CD4-positive, alpha-beta memory T cell (primary cell): ENCODE measurements at regions not wholly inside any gene's neighbourhood (a gene's known extent, or its start where the extent isn't known, plus 50 kb on each side); places are given as distances from the start of the nearest gene placed in this dataset.

Experiments used
- CTCF ChIA-PET: fragments of 350-600 bp; sonication (Branson Sonifier 250); formaldehyde crosslinking; loops from one replicate; lab custom pipeline; 2021; ENCODE audit warnings: inconsistent platforms; ENCODE audit not compliant: partially characterized antibody; lab: Charles Lee
- POLR2A ChIA-PET: fragments of 350-600 bp; sonication (Branson Sonifier 250); formaldehyde crosslinking; loops from one replicate; lab custom pipeline; 2021; ENCODE audit not compliant: partially characterized antibody; lab: Charles Lee
- DNase-seq, 5 donors: peaks; one replicate each; pipeline versions ENCODE4 v3.0.0 to v3.0.0-alpha.2; 2020 to 2022; ENCODE audit warnings: mixed read lengths in 1 of 5
- H3K27ac ChIP-seq: one replicate; pipeline ENCODE4 v1.7.0; 2013; ENCODE audit warnings: low read depth, low read length
- H3K27me3 ChIP-seq: 2 replicates; pipeline ENCODE4 v1.7.0; 2013; ENCODE audit warnings: mild to moderate bottlenecking, low read length, moderate library complexity; ENCODE audit not compliant: insufficient read depth
- H3K36me3 ChIP-seq: 2 replicates; pipeline ENCODE4 v1.7.0; 2013; ENCODE audit warnings: mild to moderate bottlenecking, low read length, moderate library complexity; ENCODE audit not compliant: insufficient read depth
- H3K4me1 ChIP-seq: 2 replicates; pipeline ENCODE4 v1.7.0; 2013; ENCODE audit warnings: mild to moderate bottlenecking, low read length, moderate library complexity; ENCODE audit not compliant: insufficient read depth
- H3K4me3 ChIP-seq, 2 donors: one replicate each; pipeline ENCODE4 v1.7.0; 2013; ENCODE audit warnings: low read length in 2 of 2, mild to moderate bottlenecking in 1 of 2
- H3K9me3 ChIP-seq, 2 donors: one replicate each; pipeline ENCODE4 v1.7.0; 2013; ENCODE audit warnings: low read length in 2 of 2, control low read depth in 1 of 2; ENCODE audit not compliant: control insufficient read depth in 1 of 2
- H3K27ac Mint-ChIP-seq, 7 donors: one replicate each; pipeline ENCODE4 v1.8.0; 2020 to 2021; ENCODE audit warnings: mixed read lengths in 7 of 7, mild to moderate bottlenecking in 6 of 7, inconsistent platforms in 3 of 7, moderate library complexity in 3 of 7
- H3K27me3 Mint-ChIP-seq, 2 donors: one replicate each; pipeline ENCODE4 v1.8.0; 2020 to 2021; ENCODE audit warnings: mixed read lengths in 2 of 2
- H3K36me3 Mint-ChIP-seq, 2 donors: one replicate each; pipeline ENCODE4 v1.8.0; 2020 to 2021; ENCODE audit warnings: mixed read lengths in 2 of 2, inconsistent platforms in 1 of 2, mild to moderate bottlenecking in 1 of 2
- H3K4me1 Mint-ChIP-seq, 4 donors: one replicate each; pipeline ENCODE4 v1.8.0; 2020 to 2021; ENCODE audit warnings: mixed read lengths in 4 of 4, mild to moderate bottlenecking in 1 of 4
- H3K4me3 Mint-ChIP-seq, 8 donors: one replicate each; pipeline ENCODE4 v1.8.0; 2020 to 2021; ENCODE audit warnings: mixed read lengths in 8 of 8, mild to moderate bottlenecking in 7 of 8, moderate library complexity in 6 of 8, inconsistent platforms in 3 of 8
- H3K9me3 Mint-ChIP-seq, 8 donors: one replicate each; pipeline ENCODE4 v1.8.0; 2020 to 2021; ENCODE audit warnings: mixed read lengths in 8 of 8, mild to moderate bottlenecking in 5 of 8, inconsistent platforms in 3 of 8, moderate library complexity in 1 of 8
- intact Hi-C: fragments of 100-400 bp; cut with micrococcal nuclease; formaldehyde crosslinking; loops from one replicate; pipeline ENCODE4 v1.15.1; 2023

DNA sequence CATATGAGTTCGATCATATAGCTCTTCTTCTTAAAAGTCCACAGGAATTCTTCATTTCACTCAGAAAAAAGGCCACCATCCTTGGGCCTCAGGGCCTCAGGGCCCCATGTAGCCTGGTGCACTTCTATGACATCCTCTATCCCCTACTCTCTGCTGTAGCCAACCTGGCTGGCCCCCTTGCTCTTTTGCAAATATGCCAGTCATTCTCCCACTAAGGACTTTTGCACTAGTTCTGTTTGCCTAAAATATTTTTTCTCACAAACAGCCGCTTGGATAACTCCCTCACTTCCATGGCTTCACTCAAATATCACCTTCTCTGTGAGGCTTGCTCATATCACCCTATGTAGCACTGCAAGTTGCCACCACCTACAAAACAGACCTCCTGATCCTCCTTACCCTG lies 604.7 kb upstream of the JAG1 start:
- Histone ChIP-seq H3K9me3 (no peaks in the 10 kb centered on the region), H3K4me3 (no peak overlapping the region), H3K36me3 (no peaks in the 10 kb centered on the region), H3K4me1 (no peaks in the 10 kb centered on the region), H3K27ac (no peak overlapping the region), H3K27me3 (no peaks in the 10 kb centered on the region)
- H3K4me3 Mint-ChIP-seq, result no peak overlapping the region
- no peak for DNase-seq
- H3K27me3 Mint-ChIP-seq, result no peaks in the 10 kb centered on the region
- H3K4me1 Mint-ChIP-seq, result no peaks in the 10 kb centered on the region
- intact Hi-C loops, result no loop called here
- CTCF ChIA-PET, result interaction anchor here (1.1 kb wide), 1 partner anchor 36 kb away, joined by 3 read pairs; no protein-coding TSS in a partner anchor
- H3K36me3 Mint-ChIP-seq, result no peaks in the 10 kb centered on the region
- peaks cover 0 to 9% (median 3%) of the 10 kb centered on the region in 8 donors for H3K9me3 Mint-ChIP-seq
- POLR2A ChIA-PET, result no interaction called here
- no peak overlapping the region for H3K27ac Mint-ChIP-seq

DNA sequence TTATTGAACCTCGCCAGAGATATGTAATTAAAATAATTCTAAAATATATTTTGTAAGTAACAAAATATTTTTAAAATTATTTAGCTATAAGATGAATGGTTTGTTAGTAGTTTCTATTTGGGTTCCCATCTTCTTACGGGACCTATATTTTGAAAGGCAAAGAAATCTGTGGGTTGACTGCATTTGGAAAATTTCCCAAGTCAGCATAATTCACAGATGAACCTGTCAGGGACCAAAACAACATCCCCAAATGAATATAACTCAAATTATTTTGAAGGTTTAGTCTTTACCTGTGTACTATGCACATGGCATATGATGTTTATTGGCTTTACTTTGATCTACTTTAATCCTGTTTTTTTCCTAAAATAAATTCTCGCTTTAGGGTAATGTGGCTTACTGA lies 607.4 kb upstream of the JAG1 start:
- intact Hi-C loops, result no loop called here
- Histone ChIP-seq H3K4me3 (no peak overlapping the region), H3K36me3 (no peaks in the 10 kb centered on the region), H3K4me1 (no peaks in the 10 kb centered on the region), H3K27ac (no peak overlapping the region), H3K27me3 (no peaks in the 10 kb centered on the region), H3K9me3 (no peaks in the 10 kb centered on the region)
- H3K4me3 Mint-ChIP-seq, result no peak overlapping the region
- H3K27me3 Mint-ChIP-seq, result no peaks in the 10 kb centered on the region
- H3K27ac Mint-ChIP-seq, result no peak overlapping the region
- no peaks in the 10 kb centered on the region for H3K36me3 Mint-ChIP-seq
- no peak for DNase-seq
- no peaks in the 10 kb centered on the region for H3K4me1 Mint-ChIP-seq
- ChIA-PET CTCF (no interaction called here), POLR2A (no interaction called here)
- H3K9me3 Mint-ChIP-seq, result peaks cover 0 to 7% (median 4%) of the 10 kb centered on the region in 8 donors

DNA sequence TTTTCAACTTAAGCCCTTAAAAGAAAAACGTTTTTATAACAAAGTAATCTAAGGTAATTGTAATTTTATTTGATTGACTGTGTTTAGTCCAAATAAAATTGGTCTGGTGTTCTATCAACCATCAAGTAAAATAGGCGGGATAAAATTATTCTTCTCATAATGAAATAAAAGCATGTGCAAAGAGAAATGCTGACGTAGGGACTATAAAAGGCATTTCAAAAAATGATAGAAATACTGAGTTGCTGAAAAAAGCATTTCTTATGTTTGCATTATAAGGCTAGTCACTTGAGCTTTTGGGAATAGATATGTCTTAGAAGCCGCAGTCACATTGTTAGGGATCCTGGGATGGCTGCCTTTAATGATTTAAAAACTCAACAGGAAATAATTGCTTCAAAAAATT lies 608.0 kb upstream of the JAG1 start:
- no peaks in the 10 kb centered on the region for H3K27me3 ChIP-seq
- no peaks in the 10 kb centered on the region for H3K4me1 Mint-ChIP-seq
- POLR2A ChIA-PET, result no interaction called here

DNA sequence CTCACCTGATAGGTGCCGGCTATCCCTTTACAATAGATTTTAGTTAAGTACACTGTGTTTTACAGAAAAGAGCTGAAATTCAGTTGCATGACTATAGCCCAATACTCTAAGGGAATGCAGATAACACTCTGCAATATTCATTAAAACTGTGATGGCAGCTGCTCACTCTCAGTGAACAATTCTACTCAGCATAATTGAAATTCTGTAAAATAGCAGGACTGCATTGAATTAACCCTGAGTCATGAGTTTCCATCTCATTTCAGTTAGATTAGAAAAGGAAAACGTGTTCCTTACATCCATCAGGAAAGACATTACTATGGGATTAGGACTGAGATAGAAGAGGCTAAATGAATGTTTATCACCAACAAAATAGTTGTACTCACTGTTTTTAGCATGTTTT lies 613.3 kb upstream of the JAG1 start:
- H3K27me3 Mint-ChIP-seq, result no peaks in the 10 kb centered on the region
- CTCF ChIA-PET, result no interaction called here

More for the DNA sequence above, 608.0 kb upstream of the JAG1 start:
- H3K9me3 ChIP-seq, result no peaks in the 10 kb centered on the region
- H3K4me3 ChIP-seq, result no peak overlapping the region
- Mint-ChIP-seq H3K4me3 (no peak overlapping the region), H3K27me3 (no peaks in the 10 kb centered on the region), H3K27ac (no peak overlapping the region), H3K36me3 (no peaks in the 10 kb centered on the region), H3K9me3 (peaks cover 0 to 7% (median 4%) of the 10 kb centered on the region in 8 donors)
- no peak overlapping the region for H3K27ac ChIP-seq
- intact Hi-C loops, result no loop called here
- no peaks in the 10 kb centered on the region for H3K4me1 ChIP-seq
- H3K36me3 ChIP-seq, result no peaks in the 10 kb centered on the region
- DNase-seq, result no peak
- CTCF ChIA-PET, result no interaction called here

DNA sequence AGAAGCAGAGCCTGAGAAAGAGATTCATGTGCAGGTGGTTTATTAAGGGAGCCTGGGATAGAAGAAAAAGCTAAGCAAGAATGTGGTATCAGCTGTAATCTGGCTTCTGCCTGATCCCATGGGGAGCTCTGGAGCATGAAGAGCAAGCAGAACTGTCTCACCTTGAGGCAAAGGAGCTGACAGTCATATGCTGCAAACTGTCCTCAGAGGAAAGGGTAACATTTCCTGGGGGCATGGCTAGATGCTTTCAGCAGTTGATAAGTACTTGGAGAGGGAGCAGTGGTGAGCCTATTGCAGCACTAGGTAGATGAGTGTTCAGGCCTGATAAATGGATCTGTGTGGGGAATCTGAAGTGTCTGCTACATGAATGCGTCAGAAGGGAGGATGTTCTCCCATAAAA lies 621.5 kb upstream of the BTBD3 start:
- H3K4me1 ChIP-seq, result no peaks in the 10 kb centered on the region
- no peaks in the 10 kb centered on the region for H3K9me3 ChIP-seq
- CTCF ChIA-PET, result no interaction called here
- Mint-ChIP-seq H3K9me3 (peaks cover 0 to 8% (median 5%) of the 10 kb centered on the region in 8 donors), H3K4me1 (no peaks in the 10 kb centered on the region), H3K36me3 (no peaks in the 10 kb centered on the region), H3K4me3 (no peak overlapping the region), H3K27ac (no peak overlapping the region), H3K27me3 (no peaks in the 10 kb centered on the region)
- intact Hi-C loops, result no loop called here
- H3K27ac ChIP-seq, result no peak overlapping the region
- no peak for DNase-seq
- no peak overlapping the region for H3K4me3 ChIP-seq
- POLR2A ChIA-PET, result no interaction called here
- no peaks in the 10 kb centered on the region for H3K36me3 ChIP-seq
- H3K27me3 ChIP-seq, result no peaks in the 10 kb centered on the region

More for the DNA sequence above, 613.3 kb upstream of the JAG1 start:
- Histone ChIP-seq H3K36me3 (no peaks in the 10 kb centered on the region), H3K27ac (no peak overlapping the region), H3K27me3 (no peaks in the 10 kb centered on the region), H3K4me1 (no peaks in the 10 kb centered on the region), H3K4me3 (no peak overlapping the region), H3K9me3 (no peaks in the 10 kb centered on the region)
- H3K4me1 Mint-ChIP-seq, result no peaks in the 10 kb centered on the region
- no peaks in the 10 kb centered on the region for H3K36me3 Mint-ChIP-seq
- H3K9me3 Mint-ChIP-seq, result peaks cover 0 to 6% (median under 1%) of the 10 kb centered on the region in 8 donors
- intact Hi-C loops, result no loop called here
- H3K27ac Mint-ChIP-seq, result no peak overlapping the region
- no peak overlapping the region for H3K4me3 Mint-ChIP-seq
- POLR2A ChIA-PET, result no interaction called here
- DNase-seq, result no peak

GRCh38 chr20:11296951-11297350 lies 620.7 kb upstream of the BTBD3 start:
- DNase-seq, result no peak
- Histone ChIP-seq H3K27me3 (no peaks in the 10 kb centered on the region), H3K36me3 (no peaks in the 10 kb centered on the region), H3K9me3 (no peaks in the 10 kb centered on the region), H3K27ac (no peak overlapping the region), H3K4me3 (no peak overlapping the region), H3K4me1 (no peaks in the 10 kb centered on the region)
- ChIA-PET POLR2A (no interaction called here), CTCF (no interaction called here)
- H3K4me1 Mint-ChIP-seq, result no peaks in the 10 kb centered on the region
- H3K36me3 Mint-ChIP-seq, result no peaks in the 10 kb centered on the region
- no peak overlapping the region for H3K4me3 Mint-ChIP-seq
- no peak overlapping the region for H3K27ac Mint-ChIP-seq
- intact Hi-C loops, result no loop called here
- no peaks in the 10 kb centered on the region for H3K27me3 Mint-ChIP-seq
- H3K9me3 Mint-ChIP-seq, result peaks cover 0 to 8% (median 5%) of the 10 kb centered on the region in 8 donors

GRCh38 chr20:11301699-11302098 lies 616.0 kb upstream of the BTBD3 start:
- no peaks in the 10 kb centered on the region for H3K9me3 ChIP-seq
- no peaks in the 10 kb centered on the region for H3K27me3 ChIP-seq
- ChIA-PET CTCF (no interaction called here), POLR2A (no interaction called here)
- H3K4me1 Mint-ChIP-seq, result no peaks in the 10 kb centered on the region
- no peaks in the 10 kb centered on the region for H3K36me3 ChIP-seq
- H3K27me3 Mint-ChIP-seq, result no peaks in the 10 kb centered on the region
- H3K27ac ChIP-seq, result no peak overlapping the region
- no peak overlapping the region for H3K4me3 Mint-ChIP-seq
- intact Hi-C loops, result no loop called here
- H3K36me3 Mint-ChIP-seq, result no peaks in the 10 kb centered on the region
- DNase-seq, result no peak
- no peak overlapping the region for H3K27ac Mint-ChIP-seq
- peaks cover 0 to 9% (median 3%) of the 10 kb centered on the region in 8 donors for H3K9me3 Mint-ChIP-seq
- H3K4me3 ChIP-seq, result no peak overlapping the region
- H3K4me1 ChIP-seq, result no peaks in the 10 kb centered on the region

DNA sequence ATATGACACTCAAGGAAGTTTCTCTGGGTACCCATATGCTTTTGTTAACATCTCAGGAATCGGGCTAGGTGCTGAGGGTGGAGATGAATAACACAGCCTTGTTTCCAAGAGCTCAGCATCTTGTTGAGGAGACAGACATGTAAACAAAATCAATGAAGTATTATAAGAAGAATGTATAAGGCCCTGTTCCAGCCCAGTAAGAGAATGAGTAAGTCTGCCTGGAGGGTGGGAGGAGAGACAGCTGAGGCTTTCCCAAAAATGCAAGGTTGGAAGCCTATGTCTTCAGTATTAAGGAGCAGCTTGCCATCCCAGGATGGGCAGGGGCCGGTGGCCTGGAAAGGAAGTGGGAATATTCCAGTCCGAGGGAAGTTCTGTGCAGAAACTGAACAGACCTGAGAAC lies 615.3 kb upstream of the BTBD3 start:
- no peak overlapping the region for H3K27ac ChIP-seq
- Mint-ChIP-seq H3K27me3 (no peaks in the 10 kb centered on the region), H3K4me1 (no peaks in the 10 kb centered on the region), H3K36me3 (no peaks in the 10 kb centered on the region), H3K9me3 (peaks cover 0 to 8% (median 3%) of the 10 kb centered on the region in 8 donors), H3K4me3 (no peak overlapping the region), H3K27ac (no peak overlapping the region)
- POLR2A ChIA-PET, result no interaction called here
- no peak overlapping the region for H3K4me3 ChIP-seq
- DNase-seq, result no peak
- CTCF ChIA-PET, result no interaction called here
- intact Hi-C loops, result no loop called here
- no peaks in the 10 kb centered on the region for H3K27me3 ChIP-seq
- no peaks in the 10 kb centered on the region for H3K36me3 ChIP-seq
- no peaks in the 10 kb centered on the region for H3K9me3 ChIP-seq
- H3K4me1 ChIP-seq, result no peaks in the 10 kb centered on the region
